Left renal pelvis (tissue), 4 donors: ENCODE measurements at regions not wholly inside any gene's neighbourhood (a gene's known extent, or its start where the extent isn't known, plus 50 kb on each side); places are given as distances from the start of the nearest gene placed in this dataset.
"Not testable (repeated sequence)": the region's sequence is repeated elsewhere in the genome, so short reads cannot be mapped to it uniquely, and the experiment has no call there.

Experiments used
- DNase-seq, 4 donors: peaks; one replicate each; pipeline ENCODE4 v3.0.0-alpha.2; 2013; ENCODE audit warnings: low read depth in 4 of 4, low spot score in 3 of 4

DNA sequence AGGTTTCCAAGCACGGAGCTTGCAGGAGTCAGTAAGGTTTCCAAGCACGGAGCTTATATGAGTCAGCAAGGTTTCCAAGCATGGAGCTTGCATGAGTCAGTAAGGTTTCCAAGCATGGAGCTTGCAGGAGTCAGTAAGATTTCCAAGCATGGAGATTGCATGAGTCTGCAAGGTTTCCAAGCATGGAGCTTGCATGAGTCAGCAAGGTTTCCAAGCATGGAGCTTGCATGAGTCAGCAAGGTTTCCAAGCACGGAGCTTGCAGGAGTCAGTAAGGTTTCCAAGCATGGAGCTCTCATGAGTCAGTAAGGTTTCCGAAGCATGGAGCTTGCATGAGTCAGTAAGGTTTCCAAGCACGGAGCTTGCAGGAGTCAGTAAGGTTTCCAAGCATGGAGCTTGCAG, 153.7 kb upstream of the TMEM132C start:
- not testable (repeated sequence) for DNase-seq

DNA sequence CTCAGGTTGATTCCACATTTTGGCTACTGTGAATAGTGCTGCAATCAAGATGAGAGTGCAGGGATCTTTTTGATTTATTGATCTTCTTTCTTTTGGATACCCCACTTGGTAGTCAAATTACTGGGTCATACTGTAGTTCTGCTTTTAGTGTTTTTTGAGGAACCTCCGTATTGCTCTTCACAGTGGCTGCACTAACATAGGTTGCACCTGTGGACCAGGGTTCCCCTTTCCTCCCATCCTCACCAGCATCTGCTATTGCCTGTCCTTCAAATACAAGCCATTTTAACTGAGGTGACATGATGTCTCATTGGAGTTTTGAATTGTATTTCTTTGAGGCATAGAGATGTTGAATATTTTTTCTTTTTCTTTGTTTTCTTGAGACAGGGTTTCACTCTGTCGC, 152.5 kb upstream of the TMEM132C start:
- no peak for DNase-seq

DNA sequence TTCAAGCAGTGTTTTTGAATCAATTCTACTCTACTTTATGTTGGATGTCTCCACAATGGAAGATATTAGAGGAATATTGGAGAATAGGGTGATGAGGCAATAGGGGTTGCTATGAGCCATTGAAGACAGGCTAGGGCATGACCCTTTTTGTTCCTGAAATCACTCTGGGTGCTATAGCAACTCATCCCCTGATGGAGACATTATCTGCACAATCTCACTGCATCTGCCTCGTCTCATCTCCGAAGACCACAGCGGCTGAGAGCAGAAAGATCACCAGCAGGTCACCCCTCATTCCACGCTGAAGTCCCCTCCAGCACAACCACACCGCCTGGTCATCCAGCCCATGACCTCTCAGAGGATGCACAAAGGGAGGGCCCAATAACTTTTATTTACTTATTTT, 150.4 kb upstream of the TMEM132C start:
- DNase-seq: no peak

DNA sequence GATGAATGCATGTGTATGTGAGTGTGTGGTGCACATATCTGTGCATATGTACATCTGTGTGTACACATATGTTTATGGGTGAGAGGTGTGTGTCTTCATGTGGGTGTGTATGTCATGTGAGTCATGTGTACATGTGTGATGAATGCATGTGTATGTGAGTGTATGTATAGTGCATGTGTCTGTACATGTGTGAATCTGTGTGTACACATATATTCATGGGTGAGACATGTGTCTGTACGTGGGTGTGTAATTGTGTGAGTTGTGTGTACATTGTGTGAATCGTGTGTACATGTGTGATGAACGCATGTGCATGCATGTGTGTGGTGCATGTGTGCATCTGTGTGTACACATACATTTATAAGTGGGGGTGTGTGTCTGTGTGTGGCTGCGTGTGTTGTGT, 146.9 kb upstream of the TMEM132C start:
- no peak for DNase-seq

DNA sequence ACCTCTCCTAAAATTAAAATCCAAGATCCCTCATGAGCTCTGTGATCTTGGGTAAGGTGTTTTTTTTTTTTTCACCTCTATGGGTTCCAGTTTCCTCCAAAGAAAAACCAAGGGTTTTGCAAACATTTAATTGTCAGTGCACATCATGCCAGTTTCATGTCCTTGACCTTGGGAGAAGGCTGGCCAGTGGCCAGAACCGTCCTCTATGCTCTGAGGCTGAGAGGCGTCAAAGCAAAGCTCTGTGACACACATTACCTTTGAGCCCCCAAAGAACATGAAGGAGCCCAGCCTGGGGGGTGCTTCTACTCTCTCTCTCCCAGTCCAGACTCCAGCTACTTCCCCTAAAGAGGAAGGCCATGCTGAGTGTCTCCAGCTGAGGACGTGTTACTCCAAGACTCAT, 145.5 kb upstream of the TMEM132C start:
- DNase-seq: no peak

- DNase-seq: no peak
Measured at GRCh38 chr12:128123096-128123495, 143.9 kb upstream of the TMEM132C start.

DNA sequence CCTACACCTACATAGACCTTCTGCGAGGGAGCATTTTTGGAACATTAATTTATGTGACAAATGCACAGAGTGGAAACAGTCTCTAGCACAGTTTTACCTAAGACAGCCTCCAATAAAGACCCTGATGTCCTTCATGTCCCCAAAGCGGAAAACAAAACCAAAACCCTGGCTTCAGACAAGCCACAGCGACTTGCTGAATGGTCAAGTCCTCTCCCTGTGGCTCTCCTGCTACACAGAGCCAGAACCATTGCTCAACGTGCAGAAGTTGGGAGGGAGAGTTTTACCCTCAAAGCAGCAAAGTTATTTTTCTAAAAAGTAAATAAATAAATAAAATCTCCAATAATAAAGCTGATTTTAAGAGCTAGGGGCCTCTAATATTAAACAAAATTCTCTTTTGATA, 135.0 kb upstream of the TMEM132C start:
- no peak for DNase-seq

- DNase-seq: no peak
Measured at GRCh38 chr12:128133321-128134073, 133.5 kb upstream of the TMEM132C start.

- DNase-seq: no peak
Measured at GRCh38 chr12:128137140-128137539, 129.8 kb upstream of the TMEM132C start.

DNA sequence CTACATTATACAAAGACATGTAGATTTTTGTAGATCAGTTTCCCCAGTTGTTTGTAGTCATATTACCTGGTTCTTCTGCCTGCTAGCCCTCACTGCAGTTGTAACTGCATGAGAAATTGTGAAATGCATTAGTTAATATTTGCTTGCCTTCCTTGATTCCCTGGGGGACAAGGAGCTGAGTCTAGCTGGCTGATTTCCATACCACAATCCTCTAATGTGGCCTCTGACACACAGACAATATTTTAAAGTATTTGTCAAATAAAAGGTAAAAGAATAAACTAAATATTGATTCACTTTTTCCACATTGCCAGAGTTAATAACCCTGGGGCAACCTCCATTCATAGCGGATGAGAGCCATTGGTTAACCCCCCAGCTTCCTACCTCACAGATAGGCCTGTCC, 128.8 kb upstream of the TMEM132C start:
- no peak for DNase-seq

- DNase-seq: no peak
Measured at GRCh38 chr12:128140551-128140950, 126.4 kb upstream of the TMEM132C start.

GRCh38 chr12:128150961-128151360, 116.0 kb upstream of the TMEM132C start:
- no peak for DNase-seq

- no peak for DNase-seq
Measured at GRCh38 chr12:128155571-128155970, 111.4 kb upstream of the TMEM132C start.

- DNase-seq: no peak
Measured at GRCh38 chr12:128163086-128163485, 103.9 kb upstream of the TMEM132C start.

- DNase-seq: no peak
Measured at GRCh38 chr12:128164533-128164932, 102.4 kb upstream of the TMEM132C start.

DNA sequence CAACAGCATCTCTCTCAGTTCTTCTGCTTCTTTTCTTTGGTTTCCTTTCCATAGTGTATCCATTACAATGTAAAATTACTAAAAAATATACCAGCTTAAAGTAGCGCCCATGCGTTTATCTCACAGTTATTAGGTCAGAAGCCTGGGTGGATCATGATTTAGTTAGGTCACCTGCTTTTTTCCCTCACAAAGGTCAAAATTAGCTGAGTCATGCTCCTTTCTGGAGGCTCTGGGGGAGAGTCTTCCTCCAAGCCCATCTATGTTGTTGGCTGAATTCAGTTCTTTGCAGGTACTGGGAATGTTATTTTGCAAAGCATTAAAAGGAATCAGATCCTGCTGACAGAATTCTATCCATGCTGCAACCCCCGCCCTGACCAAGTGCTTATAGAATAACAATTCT, 101.6 kb upstream of the TMEM132C start:
- DNase-seq: no peak

GRCh38 chr12:128168273-128168672, 98.7 kb upstream of the TMEM132C start:
- no peak for DNase-seq

DNA sequence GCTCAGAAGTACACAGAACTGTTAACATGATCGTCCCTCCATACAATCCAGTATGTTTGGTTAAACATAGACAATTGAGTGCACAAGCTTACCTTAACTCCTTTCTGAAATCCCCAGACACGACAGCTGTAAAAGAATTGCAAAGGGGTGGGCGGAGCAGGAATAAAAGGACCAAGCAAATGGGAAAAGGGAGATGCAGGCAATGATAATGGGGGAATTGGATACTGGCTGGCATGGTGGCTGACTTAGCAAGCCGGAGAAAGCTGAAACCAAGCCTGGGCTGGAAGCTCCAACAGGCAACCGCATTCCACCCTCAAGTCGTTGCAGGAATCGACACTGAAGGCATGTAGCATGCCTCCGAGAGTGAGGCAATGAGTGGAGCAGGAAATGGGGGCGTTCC, 96.8 kb upstream of the TMEM132C start:
- no peak for DNase-seq

- DNase-seq: no peak
Measured at GRCh38 chr12:128178565-128178964, 88.4 kb upstream of the TMEM132C start.

DNA sequence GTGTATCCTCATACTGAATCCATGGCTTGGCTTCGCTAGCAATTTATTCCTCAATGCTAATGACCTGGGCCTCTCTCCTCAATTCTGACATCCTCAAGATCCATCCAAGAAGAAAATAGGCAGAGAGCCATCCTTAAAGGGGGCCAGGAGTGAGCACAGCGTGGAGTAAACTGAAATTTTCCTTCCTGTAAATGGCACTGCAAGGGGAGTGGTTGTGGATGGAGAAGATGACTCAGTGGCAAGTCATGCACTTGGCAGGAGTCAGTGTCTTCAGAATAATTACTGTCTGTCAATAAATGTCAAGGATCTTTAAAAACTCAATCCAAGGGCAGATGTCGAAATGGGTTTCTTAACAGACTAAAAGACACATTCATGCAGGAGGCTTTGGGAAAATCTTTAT, 88.0 kb upstream of the TMEM132C start:
- DNase-seq: no peak

- DNase-seq: no peak
Measured at GRCh38 chr12:128180166-128180565, 86.8 kb upstream of the TMEM132C start.

GRCh38 chr12:128190052-128190451, 76.9 kb upstream of the TMEM132C start:
- no peak for DNase-seq

GRCh38 chr12:128190614-128191013, 76.4 kb upstream of the TMEM132C start:
- DNase-seq: no peak
